Osteocyte (in vitro differentiated cells): ENCODE measurements at regions not wholly inside any gene's neighbourhood (a gene's known extent, or its start where the extent isn't known, plus 50 kb on each side); places are given as distances from the start of the nearest gene placed in this dataset.
A peak's percentile ranks its signal among the peaks of the same experiment; 100 is the strongest.

Experiments
- DNase-seq: peaks from one replicate; pipeline ENCODE4 v3.0.0; 2021; ENCODE audit warnings: mixed read lengths; ENCODE audit not compliant: unreplicated experiment; ENCODE audit errors: extremely low spot score
- H3K27ac Mint-ChIP-seq: one replicate; pipeline ENCODE4 v1.8.0; 2021; ENCODE audit warnings: mild to moderate bottlenecking, mixed read lengths; ENCODE audit not compliant: unreplicated experiment
- H3K27me3 Mint-ChIP-seq: one replicate; pipeline ENCODE4 v1.8.0; 2021; ENCODE audit warnings: mixed read lengths; ENCODE audit not compliant: unreplicated experiment
- H3K36me3 Mint-ChIP-seq: one replicate; pipeline ENCODE4 v1.8.0; 2021; ENCODE audit warnings: mixed read lengths; ENCODE audit not compliant: unreplicated experiment
- H3K4me1 Mint-ChIP-seq: one replicate; pipeline ENCODE4 v1.8.0; 2021; ENCODE audit warnings: mixed read lengths; ENCODE audit not compliant: unreplicated experiment
- H3K4me3 Mint-ChIP-seq: one replicate; pipeline ENCODE4 v1.8.0; 2021; ENCODE audit warnings: mild to moderate bottlenecking, moderate library complexity, mixed read lengths; ENCODE audit not compliant: unreplicated experiment
- H3K9me3 Mint-ChIP-seq: one replicate; pipeline ENCODE4 v1.8.0; 2021; ENCODE audit warnings: mixed read lengths; ENCODE audit not compliant: unreplicated experiment
- TF ChIP-seq, protein P1 (sequence below): fragments of 200-600 bp; sonication (generic); IDR thresholded peaks from 2 replicates; pipeline ENCODE4 v1.5.0; 2021; ENCODE audit warnings: antibody characterized with exemption, mild to moderate bottlenecking, moderate library complexity

DNA sequence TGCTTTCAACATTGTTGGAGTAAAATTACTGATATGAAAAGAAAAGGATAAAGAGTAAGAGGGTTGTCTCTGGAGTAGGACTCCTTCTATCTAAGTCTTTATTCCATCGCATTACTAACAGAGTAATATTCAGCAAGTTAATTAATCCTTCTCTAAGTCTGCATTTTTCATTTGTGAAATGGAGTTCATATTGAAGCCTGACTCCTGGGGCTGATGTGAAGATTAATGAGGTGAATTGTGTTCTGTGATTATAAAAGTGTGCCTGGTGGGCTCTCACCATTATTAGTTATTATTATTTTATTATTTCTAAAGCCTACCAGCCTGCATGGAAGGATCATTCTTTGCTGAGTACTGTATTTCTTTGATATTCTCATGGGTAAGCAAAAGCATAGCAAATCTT is 1096.7 kb downstream of the KCNT2 start:
- no peaks in the 10 kb centered on the region for H3K36me3 Mint-ChIP-seq
- H3K9me3 Mint-ChIP-seq: peaks cover 10% of the 10 kb centered on the region
- DNase-seq: no peak
- H3K4me1 Mint-ChIP-seq: no peaks in the 10 kb centered on the region
- H3K4me3 Mint-ChIP-seq: no peak overlapping the region
- TF ChIP-seq, protein P1, sequence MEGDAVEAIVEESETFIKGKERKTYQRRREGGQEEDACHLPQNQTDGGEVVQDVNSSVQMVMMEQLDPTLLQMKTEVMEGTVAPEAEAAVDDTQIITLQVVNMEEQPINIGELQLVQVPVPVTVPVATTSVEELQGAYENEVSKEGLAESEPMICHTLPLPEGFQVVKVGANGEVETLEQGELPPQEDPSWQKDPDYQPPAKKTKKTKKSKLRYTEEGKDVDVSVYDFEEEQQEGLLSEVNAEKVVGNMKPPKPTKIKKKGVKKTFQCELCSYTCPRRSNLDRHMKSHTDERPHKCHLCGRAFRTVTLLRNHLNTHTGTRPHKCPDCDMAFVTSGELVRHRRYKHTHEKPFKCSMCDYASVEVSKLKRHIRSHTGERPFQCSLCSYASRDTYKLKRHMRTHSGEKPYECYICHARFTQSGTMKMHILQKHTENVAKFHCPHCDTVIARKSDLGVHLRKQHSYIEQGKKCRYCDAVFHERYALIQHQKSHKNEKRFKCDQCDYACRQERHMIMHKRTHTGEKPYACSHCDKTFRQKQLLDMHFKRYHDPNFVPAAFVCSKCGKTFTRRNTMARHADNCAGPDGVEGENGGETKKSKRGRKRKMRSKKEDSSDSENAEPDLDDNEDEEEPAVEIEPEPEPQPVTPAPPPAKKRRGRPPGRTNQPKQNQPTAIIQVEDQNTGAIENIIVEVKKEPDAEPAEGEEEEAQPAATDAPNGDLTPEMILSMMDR: no peak
- no peak overlapping the region for H3K27ac Mint-ChIP-seq
- no peaks in the 10 kb centered on the region for H3K27me3 Mint-ChIP-seq

DNA sequence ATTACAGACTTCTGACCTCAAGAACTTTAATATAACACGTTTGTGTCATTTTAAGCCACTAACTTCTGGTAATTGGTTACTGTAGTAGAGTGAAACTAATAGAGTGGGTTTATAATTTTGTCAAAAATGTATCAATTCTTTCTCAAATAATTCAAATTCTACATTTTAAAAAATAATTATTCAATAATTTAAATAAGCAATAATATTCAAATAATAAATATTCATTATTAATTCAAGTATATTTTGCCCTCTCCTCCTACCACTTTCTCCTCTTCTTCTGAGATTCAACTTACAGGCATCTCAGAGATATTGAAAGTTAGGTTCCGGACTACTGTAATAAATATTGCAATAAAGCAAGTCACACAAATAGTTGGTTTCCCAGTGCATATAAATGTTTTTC is 1107.1 kb downstream of the KCNT2 start:
- Mint-ChIP-seq H3K4me3 (no peak overlapping the region), H3K27ac (no peak overlapping the region), H3K9me3 (peaks cover 26% of the 10 kb centered on the region), H3K4me1 (no peaks in the 10 kb centered on the region), H3K27me3 (no peaks in the 10 kb centered on the region), H3K36me3 (no peaks in the 10 kb centered on the region)
- TF ChIP-seq, protein P1: no peak
- DNase-seq: no peak

DNA sequence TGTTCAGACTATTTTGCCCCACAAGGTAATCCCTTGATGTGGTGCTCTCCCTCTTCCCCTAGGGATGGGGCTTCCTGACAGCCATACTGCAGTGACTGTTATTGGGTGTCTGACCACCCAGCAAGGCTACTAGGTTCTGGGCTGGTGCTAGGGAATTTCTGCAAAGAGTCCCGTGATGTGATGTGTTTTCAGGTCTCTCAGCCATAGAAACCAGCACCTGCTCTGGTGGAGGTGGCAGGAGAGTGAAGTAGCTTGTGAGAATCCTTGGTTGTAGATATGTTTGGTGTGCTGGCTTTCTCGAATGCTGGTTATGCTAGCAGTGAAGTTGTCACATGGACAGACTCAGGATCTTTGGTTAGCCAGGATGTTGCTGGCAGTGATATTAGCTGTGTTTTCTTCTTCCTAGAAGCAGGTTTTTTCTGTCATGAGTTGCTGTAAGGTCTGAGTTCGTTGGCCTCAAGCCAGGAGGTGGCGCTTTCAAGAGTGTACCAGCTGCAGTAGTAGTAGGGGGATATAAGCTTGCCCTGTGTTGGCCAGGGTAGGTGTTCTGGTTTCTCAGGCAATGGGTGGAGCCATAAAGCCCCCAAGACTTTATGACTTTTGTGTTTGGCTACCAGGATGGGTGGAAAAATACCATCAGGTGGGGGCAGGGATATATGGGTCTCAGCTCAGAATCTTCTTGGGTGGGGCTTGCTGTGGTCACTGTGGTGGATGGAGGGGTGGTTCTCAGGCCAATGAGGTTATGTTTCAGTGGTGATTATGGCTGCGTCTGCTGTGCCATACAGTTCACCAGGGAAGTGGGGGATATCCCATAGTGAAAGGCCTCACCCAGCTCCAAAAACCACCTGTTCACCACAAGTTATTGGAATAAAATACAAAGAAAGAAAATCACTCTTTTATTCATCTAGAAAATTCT is 1112.3 kb downstream of the KCNT2 start:
- no peaks in the 10 kb centered on the region for H3K4me1 Mint-ChIP-seq
- TF ChIP-seq, protein P1: no peak
- DNase-seq: no peak

DNA sequence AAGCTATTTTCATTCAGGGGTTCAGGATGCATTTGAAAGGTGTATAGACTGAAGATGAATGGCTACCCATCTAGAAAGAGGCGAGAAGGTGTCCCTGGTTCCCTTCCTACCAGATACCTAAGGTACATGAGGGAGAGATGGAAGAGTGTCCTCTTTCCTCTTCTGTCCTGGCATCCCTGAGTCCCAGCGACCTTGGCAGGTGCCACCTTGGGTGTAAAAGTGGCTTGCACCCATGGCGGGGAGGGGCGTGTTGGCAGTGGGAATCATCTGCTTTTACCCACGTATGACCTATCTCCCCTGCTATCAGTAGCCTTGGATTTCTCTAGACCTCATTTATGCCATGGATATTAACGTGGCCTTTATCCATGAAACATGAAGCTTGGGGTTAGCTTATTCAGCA is 1126.1 kb downstream of the KCNT2 start:
- TF ChIP-seq, protein P1: no peak
- Mint-ChIP-seq H3K27me3 (no peaks in the 10 kb centered on the region), H3K27ac (no peak overlapping the region), H3K36me3 (no peaks in the 10 kb centered on the region), H3K4me3 (no peak overlapping the region), H3K9me3 (peaks cover 6% of the 10 kb centered on the region), H3K4me1 (peaks cover 16% of the 10 kb centered on the region)
- no peak for DNase-seq

More for the DNA sequence above, 1112.3 kb downstream of the KCNT2 start:
- Mint-ChIP-seq H3K27me3 (no peaks in the 10 kb centered on the region), H3K9me3 (peaks cover 25% of the 10 kb centered on the region), H3K4me3 (no peak overlapping the region), H3K27ac (no peak overlapping the region), H3K36me3 (no peaks in the 10 kb centered on the region)

DNA sequence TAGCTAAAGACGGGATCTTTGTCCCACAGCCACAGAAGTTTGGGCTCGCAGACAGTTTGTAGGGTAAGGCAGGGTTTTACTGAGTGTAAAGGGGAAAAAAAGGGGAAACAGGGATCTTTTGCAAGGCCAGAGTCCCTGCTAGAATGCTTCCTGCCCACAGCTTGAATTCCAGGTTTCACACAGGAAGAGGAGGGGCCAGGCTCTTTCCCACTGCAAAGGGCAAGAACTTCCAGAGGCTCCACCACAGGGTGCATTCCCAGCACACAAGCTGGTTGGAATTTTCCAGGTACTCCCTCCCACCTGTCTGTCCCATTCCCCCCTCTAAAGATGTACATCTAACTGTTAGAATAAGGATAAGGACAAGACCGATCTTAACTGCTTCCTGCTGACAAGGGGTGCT is 1126.9 kb downstream of the KCNT2 start:
- H3K27ac Mint-ChIP-seq: peak overlapping the region; percentile 35
- H3K36me3 Mint-ChIP-seq: no peaks in the 10 kb centered on the region

More for the DNA sequence above, 1126.9 kb downstream of the KCNT2 start:
- Mint-ChIP-seq H3K4me1 (peaks cover 16% of the 10 kb centered on the region), H3K9me3 (peaks cover 3% of the 10 kb centered on the region), H3K4me3 (no peak overlapping the region), H3K27me3 (no peaks in the 10 kb centered on the region)
- no peak for DNase-seq
- TF ChIP-seq, protein P1: no peak
